HG03097 (cell line): ENCODE measurements at regions not wholly inside any gene's neighbourhood (a gene's known extent, or its start where the extent isn't known, plus 50 kb on each side); places are given as distances from the start of the nearest gene placed in this dataset.

Experiments
- ATAC-seq: cut with Tn5 transposase; IDR thresholded peaks from one replicate; pipeline ENCODE4 v1.9.1; 2021; ENCODE audit not compliant: unreplicated experiment, low FRiP score

DNA sequence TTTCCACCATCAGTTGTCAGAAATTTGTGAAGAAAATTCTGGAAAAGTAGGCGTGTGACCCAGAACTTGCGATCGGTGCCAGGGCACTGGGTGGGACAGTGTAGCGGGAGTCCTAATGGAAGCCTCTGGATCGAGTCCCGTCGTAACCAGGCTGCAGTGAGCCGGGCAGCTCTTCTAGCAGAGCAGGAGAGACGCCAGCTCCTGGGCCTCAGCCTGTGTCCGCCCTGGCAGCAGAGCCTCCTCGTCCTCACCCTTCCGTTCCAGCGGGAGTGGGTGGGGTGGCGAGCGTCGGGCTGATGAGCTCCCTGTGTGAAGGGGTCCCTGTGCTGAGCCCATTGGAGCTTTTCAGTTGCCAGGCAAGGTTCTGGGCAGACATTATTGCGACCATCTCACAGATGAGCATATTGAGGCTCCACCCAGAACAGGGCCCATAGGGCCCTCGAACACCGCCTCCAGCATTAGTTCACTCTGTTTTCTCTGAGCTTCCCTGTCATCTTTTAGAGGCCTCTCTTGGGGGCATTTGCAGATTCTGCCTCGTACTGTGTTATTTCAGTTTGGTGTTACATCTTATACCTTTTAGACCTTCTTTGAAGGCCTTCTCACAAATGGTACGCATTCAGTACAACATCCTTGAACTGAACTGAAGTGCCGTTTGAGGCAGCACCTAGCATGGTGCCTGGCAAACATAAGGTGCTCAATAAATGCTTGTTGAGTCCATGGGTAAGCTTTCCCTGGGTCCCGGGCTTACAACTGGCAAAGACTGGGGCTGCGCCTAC, 207.1 kb upstream of the CIBAR2 start:
- no peak for ATAC-seq

DNA sequence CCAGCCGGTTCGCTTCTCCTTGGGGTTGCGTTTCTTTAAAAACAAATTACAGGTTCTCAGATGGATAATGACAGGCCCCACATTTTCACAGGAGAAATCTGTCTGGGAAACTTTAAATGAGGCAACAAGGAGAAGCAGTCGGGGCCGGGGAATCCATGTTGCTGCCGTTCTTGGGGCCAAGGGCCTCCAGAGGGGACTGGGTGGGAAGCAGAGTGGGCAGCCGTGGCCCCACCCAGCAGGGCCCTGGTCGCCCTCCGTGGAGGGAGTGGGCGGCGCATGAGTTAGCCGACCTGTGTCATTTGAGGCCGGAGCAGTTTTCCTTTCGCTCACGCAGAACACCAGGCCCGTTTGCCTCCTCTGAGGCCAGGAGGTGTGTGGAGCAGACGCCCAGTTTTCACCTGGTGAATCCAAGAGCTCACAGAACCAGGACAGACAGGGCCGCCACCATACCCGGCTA, 207.7 kb upstream of the CIBAR2 start:
- ATAC-seq: no peak

DNA sequence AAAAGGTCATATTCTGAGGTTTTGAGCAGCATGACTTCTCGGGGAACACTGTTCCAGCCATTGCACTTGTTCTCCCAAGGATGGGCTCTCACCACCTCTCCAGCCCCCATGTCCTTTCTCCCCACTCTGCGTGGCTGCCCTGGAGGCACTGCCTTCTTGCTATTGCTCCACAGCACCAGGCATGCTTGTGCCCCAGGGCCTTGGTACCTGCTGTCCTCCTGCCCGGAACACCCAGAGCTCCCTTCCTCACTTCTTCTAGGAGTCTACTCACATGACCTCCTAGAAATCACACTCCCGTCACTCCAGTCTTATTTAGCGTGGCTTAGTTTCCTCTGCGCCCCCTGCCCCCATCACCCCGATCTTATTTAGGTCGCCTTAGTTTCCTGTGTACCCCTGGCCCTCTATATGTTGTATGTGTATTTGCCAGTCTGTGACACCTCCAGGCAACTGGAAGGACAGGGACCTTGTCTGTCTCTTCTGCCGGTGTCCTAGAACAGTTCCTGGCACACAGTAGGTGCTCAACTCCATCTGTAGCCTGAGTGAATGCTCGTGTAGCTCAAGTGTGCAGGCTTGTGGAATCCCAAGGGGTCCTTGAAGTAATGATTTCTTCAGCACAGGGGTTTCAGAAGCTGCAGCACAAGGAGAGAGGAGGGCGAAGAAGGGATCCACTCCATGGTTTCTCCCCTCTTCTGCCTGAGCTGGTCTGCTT, 208.6 kb upstream of the CIBAR2 start:
- no peak for ATAC-seq

DNA sequence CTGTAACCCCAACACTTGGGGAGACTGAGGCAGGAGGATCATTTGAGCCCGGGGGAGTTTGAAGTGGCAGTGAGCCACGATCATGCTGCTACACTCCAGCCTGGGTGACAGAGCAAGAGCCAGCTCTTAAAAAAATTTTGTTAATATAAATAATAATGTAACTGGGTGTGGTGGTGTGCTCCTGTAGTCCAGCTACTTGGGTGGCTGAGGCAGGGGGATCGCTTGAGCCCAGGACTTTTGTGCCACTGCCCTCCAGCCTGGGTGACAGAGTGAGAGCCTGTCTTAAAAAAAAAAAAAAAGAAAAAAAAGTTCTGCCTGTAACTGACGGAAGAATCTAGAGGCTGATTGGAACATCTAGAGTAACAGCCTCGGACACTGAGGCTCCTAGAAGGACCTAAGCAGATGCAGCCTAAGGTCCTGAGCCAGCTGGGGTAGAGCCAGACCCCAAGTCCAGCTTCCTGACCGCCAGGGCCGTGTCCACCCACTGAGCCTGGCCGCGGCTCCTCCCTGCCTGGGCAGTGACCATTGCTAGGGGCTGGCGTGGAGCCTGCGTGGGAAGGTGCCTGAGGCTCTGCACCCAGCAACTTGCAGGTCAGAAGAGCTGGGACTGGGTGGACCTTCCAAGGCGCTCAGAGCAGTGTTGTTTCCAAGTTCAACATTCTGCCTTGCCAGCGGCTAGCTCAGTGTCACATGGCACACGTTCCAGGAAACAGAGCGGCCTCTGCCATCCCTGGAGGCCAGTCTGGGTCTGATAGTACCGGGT, 209.4 kb upstream of the CIBAR2 start:
- no peak for ATAC-seq

DNA sequence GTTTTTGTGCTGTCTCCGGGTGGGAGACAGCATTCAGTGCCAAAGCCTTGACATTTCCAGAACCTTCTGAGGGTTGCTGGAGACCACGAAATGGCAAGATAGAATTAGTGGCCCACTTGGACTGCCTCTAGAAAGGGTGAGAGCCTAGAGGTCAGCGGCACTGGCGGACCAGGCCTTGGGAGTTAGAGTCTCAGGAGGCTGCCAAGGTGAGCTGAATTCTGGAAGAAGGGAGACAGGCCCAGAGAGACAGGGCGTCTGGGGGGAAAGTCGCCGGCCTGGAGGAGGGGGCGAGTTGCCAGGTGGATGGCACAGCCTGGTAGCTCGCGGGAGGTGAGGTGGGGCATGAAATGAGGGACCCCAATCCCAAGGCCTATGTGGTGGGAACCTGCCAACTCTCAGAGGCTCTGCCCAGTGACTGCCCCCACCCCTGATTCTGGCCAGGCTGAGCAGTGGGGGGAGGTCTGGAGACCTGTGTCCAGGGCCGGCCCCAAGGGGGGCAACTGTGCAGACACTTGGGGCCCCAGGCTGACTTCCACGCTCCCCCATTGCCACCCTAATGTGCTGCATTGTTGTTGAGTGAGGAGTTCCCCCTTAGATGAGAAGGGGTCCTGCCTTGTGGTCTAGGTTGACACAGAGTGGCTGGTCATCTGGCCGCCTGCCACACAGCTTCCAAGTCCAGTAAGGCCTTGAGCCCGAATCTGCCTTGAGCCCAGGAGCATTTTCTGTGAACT, 211.1 kb upstream of the CIBAR2 start:
- ATAC-seq: no peak

DNA sequence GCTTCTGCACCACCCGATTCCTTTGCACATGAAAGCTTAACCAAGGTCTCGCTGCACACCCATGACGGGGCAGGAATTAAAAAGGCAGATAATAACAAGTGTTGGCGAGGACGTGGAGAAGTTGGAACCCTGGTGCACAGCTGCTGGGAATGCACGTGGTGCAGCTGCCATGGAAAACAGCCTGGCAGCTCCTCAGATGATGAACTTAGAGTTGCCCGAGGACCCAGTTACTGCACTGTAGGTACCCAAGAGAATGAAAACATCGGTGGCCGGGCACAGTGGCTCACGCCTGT, 211.6 kb upstream of the CIBAR2 start:
- ATAC-seq: no peak

DNA sequence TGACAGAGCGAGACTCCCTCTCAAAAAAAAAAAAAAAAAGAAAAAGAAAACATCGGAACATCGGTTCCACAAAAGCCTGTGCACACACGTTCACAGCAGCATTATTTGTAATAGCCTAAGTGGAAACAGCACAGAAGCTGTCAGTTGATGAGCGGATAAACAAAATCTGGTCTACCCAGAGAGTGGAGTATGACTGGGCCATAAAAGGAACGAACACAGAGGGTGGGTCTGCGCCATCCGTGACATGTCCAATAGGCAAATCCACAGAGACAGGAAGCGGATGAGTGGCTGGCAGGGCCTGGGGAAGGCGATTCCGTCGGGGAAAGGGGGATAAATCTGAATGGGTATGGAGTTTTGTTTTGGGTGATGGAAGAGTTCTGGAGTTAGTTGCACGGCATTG, 212.2 kb upstream of the CIBAR2 start:
- no peak for ATAC-seq

DNA sequence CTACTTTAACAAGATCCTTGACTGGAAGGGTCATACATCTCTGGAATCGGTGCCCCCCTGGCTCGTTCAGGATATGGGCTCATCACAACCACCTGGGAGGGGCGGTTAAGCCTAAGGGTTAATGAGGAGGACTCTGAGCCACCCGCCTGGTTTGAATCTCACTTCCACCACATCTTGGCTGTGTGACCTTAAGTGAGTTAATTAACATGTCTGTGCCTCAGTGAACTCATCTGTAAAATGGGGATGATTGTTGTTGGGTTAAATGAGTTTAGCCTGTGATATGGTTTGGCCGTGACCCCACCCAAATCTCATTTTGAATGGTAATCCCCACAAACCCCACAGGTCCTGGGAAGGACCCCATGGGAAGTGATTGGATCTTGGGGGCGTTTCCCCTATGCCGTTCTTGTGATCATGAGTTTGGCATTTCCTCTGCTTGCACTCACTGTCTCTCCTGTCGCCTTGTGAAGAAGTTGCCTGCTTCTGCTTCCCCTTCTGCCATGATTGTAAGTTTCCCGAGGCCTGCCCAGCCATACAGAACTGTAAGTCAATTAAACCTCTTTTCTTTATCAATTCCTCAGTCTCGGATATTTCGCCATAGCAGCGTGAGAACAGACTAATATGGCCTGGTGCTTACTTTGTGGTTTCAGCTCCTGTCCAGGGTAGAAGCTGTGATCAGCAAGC, 214.0 kb upstream of the CIBAR2 start:
- ATAC-seq: no peak

DNA sequence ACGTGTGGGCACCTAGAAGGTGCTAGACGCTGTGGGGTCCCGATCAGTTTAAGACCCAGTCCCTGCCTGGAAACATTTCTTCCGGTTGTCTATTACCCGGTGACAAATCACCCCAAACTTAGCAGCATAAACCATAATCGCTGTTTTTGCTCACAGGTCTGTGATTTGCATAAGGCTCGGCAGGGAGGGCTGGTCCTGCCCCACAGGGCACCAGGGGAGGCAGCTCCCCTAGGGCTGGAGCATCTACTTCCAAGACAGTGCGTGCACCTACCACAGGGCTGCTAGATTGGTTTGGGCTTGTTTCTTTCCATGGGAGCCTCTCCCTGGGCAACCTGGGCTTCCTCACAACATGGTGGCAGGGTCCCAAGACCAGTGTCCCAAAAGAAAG, 214.5 kb upstream of the CIBAR2 start:
- no peak for ATAC-seq

DNA sequence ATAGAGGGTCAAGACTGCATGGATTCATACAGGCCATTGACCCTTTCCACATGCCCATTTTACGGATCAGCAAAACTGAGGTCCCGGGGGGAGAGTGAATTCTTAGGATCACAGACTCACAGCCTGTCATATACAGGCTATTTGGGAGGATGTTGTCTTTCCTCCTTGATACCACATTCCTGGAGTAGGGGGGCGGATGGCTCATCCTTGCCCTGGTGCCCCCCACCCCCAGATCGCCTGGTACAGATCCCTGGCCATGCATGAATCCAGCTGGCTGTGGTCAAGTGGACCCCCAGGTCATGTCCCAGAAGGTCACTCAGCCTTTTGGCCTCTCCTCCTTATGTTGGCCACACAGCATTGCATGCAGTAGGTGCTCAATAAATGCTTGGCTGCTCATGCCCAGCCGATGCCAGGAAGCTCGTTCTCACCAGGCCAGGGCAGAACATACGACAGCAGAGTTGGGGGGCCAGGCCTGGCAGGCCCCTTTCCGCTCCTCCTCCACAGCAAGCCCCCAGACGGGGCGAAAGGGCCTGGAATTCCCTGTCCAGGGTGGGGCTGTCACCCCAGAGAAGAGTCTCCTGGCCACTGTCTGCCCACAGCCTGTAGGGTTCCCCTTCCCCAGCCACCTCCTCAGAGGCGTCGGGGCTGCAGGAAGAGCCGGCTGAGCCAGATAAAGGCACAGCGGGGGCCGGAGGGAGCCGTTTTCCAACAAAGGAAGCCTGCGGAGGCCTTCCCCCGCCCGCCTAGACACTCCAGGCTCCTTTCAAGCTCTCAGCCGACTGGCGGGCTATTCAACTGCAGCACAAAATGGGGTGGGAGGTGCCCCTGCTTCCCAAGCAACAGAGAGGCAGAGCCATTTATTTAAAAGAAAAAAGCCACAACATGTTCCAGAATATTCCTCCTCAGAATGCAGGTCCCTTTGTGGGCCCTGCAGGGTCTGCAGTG, 215.7 kb upstream of the CIBAR2 start:
- ATAC-seq: no peak

DNA sequence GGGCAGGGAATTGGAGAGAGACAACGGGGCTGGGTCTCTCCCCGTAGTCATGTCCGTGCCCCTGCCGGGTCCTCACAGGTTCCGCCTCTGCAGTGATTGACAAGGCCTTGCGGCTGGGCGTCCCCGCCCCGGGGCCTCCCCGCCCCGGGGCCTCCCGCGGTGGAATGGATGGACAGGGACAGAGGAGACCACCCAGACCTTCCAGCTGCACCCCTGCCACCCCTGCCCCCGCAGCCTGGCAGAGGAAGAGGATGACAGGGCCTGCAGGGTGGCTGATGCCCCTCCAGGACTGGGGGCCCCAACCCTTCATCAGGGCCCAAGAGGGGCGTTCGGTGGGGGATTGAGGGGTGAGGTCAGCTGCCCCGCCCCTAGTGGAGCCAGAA, 216.4 kb upstream of the CIBAR2 start:
- no peak for ATAC-seq

DNA sequence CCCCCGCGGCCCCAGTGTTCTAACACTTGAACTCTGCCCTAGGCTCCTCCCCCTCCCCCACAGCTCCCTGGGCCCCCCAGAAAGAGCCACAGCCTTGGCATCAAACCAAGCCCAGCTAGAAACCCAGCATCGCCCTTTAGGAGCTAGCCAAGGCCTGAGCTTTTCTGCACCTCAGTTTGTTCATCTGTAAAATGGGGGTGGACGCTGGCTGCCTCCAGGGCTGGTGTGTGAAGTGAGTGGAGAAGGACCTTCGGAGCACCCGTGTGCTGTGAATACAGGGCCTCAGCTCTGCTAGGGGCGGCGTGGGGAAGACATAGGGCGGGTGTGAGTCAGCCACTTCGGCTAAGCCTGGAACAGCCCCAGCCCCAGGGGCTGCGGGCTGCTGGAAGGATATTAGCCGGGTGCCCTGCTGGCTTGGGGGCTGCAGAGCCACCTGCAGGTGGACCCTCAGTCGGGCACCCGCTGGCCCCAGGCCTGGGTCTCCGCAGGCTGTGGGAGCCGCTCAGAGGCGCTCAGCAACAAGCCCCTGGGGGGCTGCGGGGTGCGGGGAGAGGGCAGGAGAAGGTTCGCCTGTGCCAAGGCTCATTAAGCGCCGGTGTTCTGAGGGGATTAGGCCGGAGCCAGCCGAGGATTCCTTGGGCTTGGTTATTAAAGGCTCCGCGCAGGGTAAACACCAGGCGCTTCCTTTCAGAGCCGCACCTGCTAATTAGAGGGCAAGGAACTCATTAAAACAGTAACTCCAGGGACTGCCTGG, 217.0 kb upstream of the CIBAR2 start:
- no peak for ATAC-seq

DNA sequence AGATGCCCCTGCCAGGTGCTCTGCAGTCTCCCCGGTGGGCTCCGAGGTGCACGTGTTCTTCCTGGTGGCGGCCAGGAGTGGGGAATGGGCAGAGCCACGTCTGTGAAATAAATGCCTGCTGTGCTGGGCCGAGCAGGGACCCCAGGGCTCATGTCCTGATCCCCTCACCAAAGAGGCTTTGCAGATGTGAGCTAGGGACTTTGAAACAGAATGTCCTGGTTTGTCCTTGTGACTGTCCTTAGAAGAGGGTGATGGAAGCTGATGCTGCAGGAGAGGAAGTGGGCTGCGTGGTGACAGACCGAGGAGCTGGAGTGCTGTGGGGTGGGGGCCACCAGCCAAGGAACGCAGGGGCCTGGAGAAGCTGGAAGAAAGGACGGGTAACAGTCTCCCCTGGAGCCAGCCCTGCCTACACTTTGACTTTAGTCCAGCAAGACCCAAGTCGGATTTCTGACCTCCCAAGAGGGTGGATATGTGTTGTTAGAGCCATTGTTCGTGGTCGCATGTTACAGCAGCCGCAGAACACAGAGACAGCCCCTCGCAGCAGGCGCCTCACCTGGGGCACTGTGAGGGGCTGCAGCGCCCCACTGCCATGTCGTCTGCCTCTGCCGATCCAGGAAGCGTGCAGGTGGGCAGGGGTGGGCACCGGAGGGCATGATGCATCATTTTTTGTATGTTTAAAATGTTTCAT, 217.9 kb upstream of the CIBAR2 start:
- ATAC-seq: no peak

DNA sequence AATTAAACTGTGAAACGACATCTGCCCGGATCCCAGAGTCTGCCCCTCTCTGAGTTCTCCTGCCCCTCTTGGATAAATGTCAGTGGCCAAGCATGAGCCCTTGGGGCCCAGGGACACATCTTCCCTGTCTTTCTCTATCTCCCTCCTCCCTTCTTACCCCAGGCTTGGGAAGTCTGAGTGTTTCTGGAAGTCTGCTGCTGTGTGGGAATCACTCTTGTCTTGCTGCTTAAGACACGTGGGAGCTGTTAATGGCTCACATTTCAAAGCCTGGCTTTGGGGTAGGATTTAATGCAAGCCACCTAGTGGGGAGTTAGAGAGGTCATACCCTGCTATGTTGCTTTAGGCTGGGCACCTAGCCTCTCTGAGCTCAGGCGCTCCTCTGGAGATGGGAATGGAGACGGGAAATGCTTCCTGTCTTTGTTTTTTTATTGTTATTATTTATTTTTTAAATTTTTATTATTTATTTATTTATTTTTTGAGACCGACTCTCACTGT, 218.5 kb upstream of the CIBAR2 start:
- ATAC-seq: no peak

DNA sequence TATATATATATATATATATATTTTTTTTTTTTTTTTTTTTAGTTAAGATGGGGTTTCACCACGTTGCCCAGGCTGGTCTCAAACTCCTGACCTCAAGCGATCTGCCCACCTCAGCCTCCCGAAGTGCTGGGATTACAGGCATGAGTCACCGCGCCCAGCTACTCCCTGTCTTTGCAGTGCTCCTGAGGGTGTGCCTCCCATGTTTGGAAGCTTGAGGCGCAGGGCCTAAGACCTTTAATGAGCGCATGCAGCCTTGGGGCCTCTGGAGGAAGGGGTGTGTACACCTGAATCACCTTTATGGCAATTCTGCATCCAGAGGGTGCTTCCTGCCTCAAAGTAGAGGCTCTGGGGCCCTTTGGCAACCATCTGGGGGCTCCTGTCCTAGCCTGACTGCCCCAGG, 219.4 kb upstream of the CIBAR2 start:
- ATAC-seq: no peak

DNA sequence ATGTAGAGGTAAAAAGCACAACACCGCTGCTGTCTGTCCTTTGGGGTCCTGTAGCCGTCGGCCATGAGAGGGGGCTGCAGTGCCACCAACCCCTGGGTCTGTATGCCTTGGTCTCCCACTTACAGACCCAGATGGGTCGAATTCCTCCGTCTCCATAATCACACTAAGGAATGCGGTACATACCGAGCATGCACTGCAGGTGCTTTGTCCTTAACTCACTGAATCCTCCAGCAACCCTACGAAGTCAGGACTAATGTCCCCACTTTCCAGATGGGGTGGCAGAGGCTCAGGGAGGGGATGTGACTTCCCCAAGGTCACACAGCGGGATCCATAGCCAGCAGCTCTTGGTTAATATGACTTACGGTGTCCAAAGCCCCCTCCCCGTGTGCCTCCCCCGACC, 219.9 kb upstream of the CIBAR2 start:
- ATAC-seq: no peak

DNA sequence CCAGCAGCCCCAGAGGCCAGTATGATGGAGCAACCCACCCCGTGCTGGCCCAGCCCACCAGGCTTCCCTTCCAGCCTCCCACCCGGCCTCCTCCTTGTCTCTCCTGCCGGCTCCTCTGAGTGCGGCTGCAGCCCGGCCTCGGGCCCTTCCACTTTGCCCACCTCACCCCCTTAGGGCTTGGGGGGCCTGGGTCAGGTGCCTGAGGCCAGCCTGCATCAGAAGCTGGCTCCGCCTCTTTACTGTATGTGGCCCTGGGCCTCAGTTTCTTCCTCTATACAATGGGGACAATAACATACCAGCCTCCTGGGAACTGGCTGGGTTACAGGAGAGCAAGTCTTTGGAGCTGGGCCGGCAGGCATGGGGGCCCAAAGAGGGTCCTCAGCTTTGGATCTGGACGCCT, 221.1 kb upstream of the CIBAR2 start:
- ATAC-seq: no peak
